HFFc6 (cell line): ENCODE measurements at regions not wholly inside any gene's neighbourhood (a gene's known extent, or its start where the extent isn't known, plus 50 kb on each side); places are given as distances from the start of the nearest gene placed in this dataset.

ENCODE experiments used
- DNase-seq: peaks from one replicate; pipeline ENCODE4 v3.0.0-alpha.2; 2018
- H3K27ac Mint-ChIP-seq: 2 replicates; pipeline ENCODE4 v1.8.0; 2020; ENCODE audit warnings: mild to moderate bottlenecking, mixed read lengths
- H3K27me3 Mint-ChIP-seq: 2 replicates; pipeline ENCODE4 v1.8.0; 2021; ENCODE audit warnings: mild to moderate bottlenecking, moderate library complexity, mixed read lengths; ENCODE audit not compliant: insufficient read depth
- H3K36me3 Mint-ChIP-seq: 2 replicates; pipeline ENCODE4 v1.8.0; 2021; ENCODE audit warnings: low read depth, mixed read lengths
- H3K4me1 Mint-ChIP-seq: 2 replicates; pipeline ENCODE4 v1.8.0; 2020; ENCODE audit warnings: low read depth, mixed read lengths
- H3K4me3 Mint-ChIP-seq: 2 replicates; pipeline ENCODE4 v1.8.0; 2020; ENCODE audit warnings: mild to moderate bottlenecking, moderate library complexity, mixed read lengths
- H3K9me3 Mint-ChIP-seq: 2 replicates; pipeline ENCODE4 v1.8.0; 2020; ENCODE audit warnings: mild to moderate bottlenecking, mixed read lengths
- CTCF ChIP-seq: fragments of 200-600 bp; sonication (generic); IDR thresholded peaks from 2 replicates; pipeline ENCODE4 v1.5.0; 2021; ENCODE audit warnings: antibody characterized with exemption, mild to moderate bottlenecking

GRCh38 chr2:196390243-196391148 lies 219.1 kb upstream of the STK17B start:
- peaks cover 16% of the 10 kb centered on the region for H3K4me1 Mint-ChIP-seq
- no peaks in the 10 kb centered on the region for H3K27me3 Mint-ChIP-seq
- H3K36me3 Mint-ChIP-seq, result peaks cover 4% of the 10 kb centered on the region; the same call in 1 of the 2 replicates
- H3K27ac Mint-ChIP-seq, result peak overlapping the region; percentile 11; the same call in 1 of the 2 replicates
- H3K9me3 Mint-ChIP-seq, result no peaks in the 10 kb centered on the region
- peak overlapping the region; percentile 46; the same call in 1 of the 2 replicates for H3K4me3 Mint-ChIP-seq
- TF ChIP-seq CTCF, result no peak
- peak; percentile 28 for DNase-seq

- H3K4me3 Mint-ChIP-seq, result no peak overlapping the region
- H3K36me3 Mint-ChIP-seq, result peaks cover 4% of the 10 kb centered on the region; the same call in 1 of the 2 replicates
- no peak overlapping the region; the same call in 1 of the 2 replicates for H3K27ac Mint-ChIP-seq
- no peak for TF ChIP-seq CTCF
- DNase-seq, result no peak
- peaks cover 16% of the 10 kb centered on the region for H3K4me1 Mint-ChIP-seq
- no peaks in the 10 kb centered on the region for H3K9me3 Mint-ChIP-seq
- H3K27me3 Mint-ChIP-seq, result no peaks in the 10 kb centered on the region
These were observed 219.7 kb upstream of the STK17B start for GRCh38 chr2:196391149-196391479.

GRCh38 chr2:196399096-196399495 lies 227.7 kb upstream of the STK17B start:
- H3K4me1 Mint-ChIP-seq, result peaks cover 25% of the 10 kb centered on the region
- peak overlapping the region; percentile 41 for H3K27ac Mint-ChIP-seq
- no peak overlapping the region for H3K4me3 Mint-ChIP-seq
- no peaks in the 10 kb centered on the region for H3K27me3 Mint-ChIP-seq
- no peak for TF ChIP-seq CTCF
- no peaks in the 10 kb centered on the region for H3K36me3 Mint-ChIP-seq
- H3K9me3 Mint-ChIP-seq, result no peaks in the 10 kb centered on the region
- no peak for DNase-seq

- Mint-ChIP-seq H3K27ac (peak overlapping the region; percentile 41), H3K36me3 (no peaks in the 10 kb centered on the region), H3K4me3 (peak overlapping the region; percentile 34), H3K27me3 (no peaks in the 10 kb centered on the region), H3K4me1 (peaks cover 25% of the 10 kb centered on the region), H3K9me3 (no peaks in the 10 kb centered on the region)
- no peak for TF ChIP-seq CTCF
- DNase-seq, result peak; percentile 85
These were observed 228.6 kb upstream of the STK17B start for GRCh38 chr2:196399722-196400691.

GRCh38 chr2:196403471-196403870 lies 232.1 kb upstream of the STK17B start:
- no peak for TF ChIP-seq CTCF
- Mint-ChIP-seq H3K4me3 (peak overlapping the region; percentile 25; the same call in 1 of the 2 replicates), H3K4me1 (peaks cover 25% of the 10 kb centered on the region), H3K36me3 (no peaks in the 10 kb centered on the region), H3K9me3 (no peaks in the 10 kb centered on the region), H3K27me3 (no peaks in the 10 kb centered on the region), H3K27ac (no peak overlapping the region; the same call in 1 of the 2 replicates)
- DNase-seq, result peak; percentile 60
